Neural progenitor cell (in vitro differentiated cells): ENCODE measurements at regions not wholly inside any gene's neighbourhood (a gene's known extent, or its start where the extent isn't known, plus 50 kb on each side); places are given as distances from the start of the nearest gene placed in this dataset.

Source experiments
- DNase-seq: peaks from one replicate; pipeline ENCODE4 v3.0.0-alpha.2; 2016; ENCODE audit warnings: low spot score
- H2AFZ ChIP-seq: fragments of 200-600 bp; sonication (generic); replicated peaks from 2 replicates; pipeline ENCODE4 v1.6.1; 2016; ENCODE audit warnings: antibody characterized with exemption
- H3F3A ChIP-seq: fragments of 200-600 bp; sonication (generic); 2 replicates; pipeline ENCODE4 v1.6.1; 2016; ENCODE audit warnings: antibody characterized with exemption, low read depth
- H3K27ac ChIP-seq: fragments of 200-600 bp; sonication (generic); 2 replicates; pipeline ENCODE4 v1.5.1; 2016; ENCODE audit warnings: mild to moderate bottlenecking
- H3K27me3 ChIP-seq: fragments of 200-600 bp; sonication (generic); 2 replicates; pipeline ENCODE4 v1.6.1; 2016; ENCODE audit warnings: mild to moderate bottlenecking, moderate library complexity
- H3K36me3 ChIP-seq: fragments of 200-600 bp; sonication (generic); 2 replicates; pipeline ENCODE4 v1.5.1; 2016
- H3K4me1 ChIP-seq: fragments of 200-600 bp; sonication (generic); 2 replicates; pipeline ENCODE4 v1.6.1; 2016; ENCODE audit warnings: mixed run types
- H3K4me2 ChIP-seq: fragments of 200-600 bp; sonication (generic); 2 replicates; pipeline ENCODE4 v1.6.1; 2016
- H3K4me3 ChIP-seq: fragments of 200-600 bp; sonication (generic); 2 replicates; pipeline ENCODE4 v1.5.1; 2016
- H3K79me2 ChIP-seq: fragments of 200-600 bp; sonication (generic); 2 replicates; pipeline ENCODE4 v1.6.1; 2016; ENCODE audit warnings: low read depth
- H3K9ac ChIP-seq: fragments of 200-600 bp; sonication (generic); 2 replicates; pipeline ENCODE4 v1.6.1; 2016
- H3K9me3 ChIP-seq: fragments of 200-600 bp; sonication (generic); 2 replicates; pipeline ENCODE4 v1.5.1; 2016; ENCODE audit warnings: low read depth
- H4K20me1 ChIP-seq: fragments of 200-600 bp; sonication (generic); 2 replicates; pipeline ENCODE4 v1.6.1; 2016; ENCODE audit warnings: low read depth
- H3K27ac Mint-ChIP-seq: 3 replicates; pipeline ENCODE4 v1.8.0; 2021; ENCODE audit warnings: mixed read lengths
- H3K27me3 Mint-ChIP-seq: 2 replicates; pipeline ENCODE4 v1.8.0; 2022; ENCODE audit warnings: low read depth, mild to moderate bottlenecking, inconsistent platforms, moderate library complexity, mixed read lengths; ENCODE audit not compliant: insufficient read depth
- H3K36me3 Mint-ChIP-seq: 3 replicates; pipeline ENCODE4 v1.8.0; 2021; ENCODE audit warnings: mixed read lengths
- H3K4me1 Mint-ChIP-seq: 3 replicates; pipeline ENCODE4 v1.8.0; 2021; ENCODE audit warnings: mixed read lengths
- H3K4me3 Mint-ChIP-seq: 3 replicates; pipeline ENCODE4 v1.8.0; 2021; ENCODE audit warnings: mild to moderate bottlenecking, moderate library complexity, mixed read lengths
- H3K9me3 Mint-ChIP-seq: 3 replicates; pipeline ENCODE4 v1.8.0; 2020; ENCODE audit warnings: mixed read lengths
- CTCF ChIP-seq: fragments of 200-600 bp; sonication (generic); IDR thresholded peaks from 2 replicates; pipeline ENCODE4 v1.5.1; 2017; ENCODE audit warnings: antibody characterized with exemption, mild to moderate bottlenecking
- EZH2 ChIP-seq: fragments of 200-600 bp; sonication (generic); IDR thresholded peaks from 2 replicates; pipeline ENCODE4 v1.6.1; 2017; ENCODE audit warnings: antibody characterized with exemption, mild to moderate bottlenecking, moderate library complexity
- EZH2phosphoT487 ChIP-seq: fragments of 200-600 bp; sonication (generic); IDR thresholded peaks from 2 replicates; pipeline ENCODE4 v1.6.1; 2017; ENCODE audit warnings: antibody characterized with exemption

DNA sequence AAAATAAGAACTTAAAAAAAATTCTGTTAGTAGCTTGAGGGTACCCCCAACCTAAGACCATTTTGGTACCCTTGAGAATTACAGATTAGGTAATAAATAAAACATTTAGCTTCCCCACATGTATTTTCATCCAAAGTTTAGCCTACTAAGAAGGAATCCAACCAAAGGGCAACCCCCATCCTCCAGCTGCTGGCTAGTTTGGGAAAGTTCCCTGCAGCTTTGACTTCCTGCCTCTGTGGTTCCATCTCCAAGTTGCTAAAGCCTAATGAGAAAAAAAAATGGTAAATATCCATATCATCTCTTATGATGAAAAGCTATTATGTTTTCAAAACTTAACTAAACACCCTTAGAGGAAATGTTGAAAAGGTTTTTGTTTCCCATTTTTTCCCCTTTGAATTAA, 547.2 kb downstream of the ANKRD7 start:
- no peak overlapping the region for H3K27ac Mint-ChIP-seq
- no peak overlapping the region for H3K9ac ChIP-seq
- H3K79me2 ChIP-seq = no peaks in the 10 kb centered on the region
- H3K4me3 ChIP-seq = no peak overlapping the region
- no peaks in the 10 kb centered on the region for H3K36me3 Mint-ChIP-seq
- DNase-seq = no peak
- no peaks in the 10 kb centered on the region for H4K20me1 ChIP-seq
- H3K9me3 ChIP-seq = no peaks in the 10 kb centered on the region
- H3K27me3 ChIP-seq = no peaks in the 10 kb centered on the region
- H3K4me2 ChIP-seq = no peak overlapping the region
- H3K9me3 Mint-ChIP-seq = no peaks in the 10 kb centered on the region
- no peak for TF ChIP-seq EZH2
- no peaks in the 10 kb centered on the region for H3K36me3 ChIP-seq
- no peak overlapping the region for H2AFZ ChIP-seq
- H3K4me3 Mint-ChIP-seq = no peak overlapping the region
- H3K27ac ChIP-seq = no peak overlapping the region
- H3F3A ChIP-seq = no peaks in the 10 kb centered on the region
- H3K4me1 ChIP-seq = no peaks in the 10 kb centered on the region
- H3K4me1 Mint-ChIP-seq = peaks cover 17% of the 10 kb centered on the region
- no peaks in the 10 kb centered on the region for H3K27me3 Mint-ChIP-seq

GRCh38 chr7:118777308-118777707, 552.8 kb downstream of the ANKRD7 start:
- Mint-ChIP-seq H3K36me3 (no peaks in the 10 kb centered on the region), H3K4me3 (no peak overlapping the region), H3K4me1 (peaks cover 3% of the 10 kb centered on the region), H3K9me3 (no peaks in the 10 kb centered on the region), H3K27me3 (no peaks in the 10 kb centered on the region), H3K27ac (no peak overlapping the region)
- Histone ChIP-seq H3K4me3 (no peak overlapping the region), H3K9me3 (no peaks in the 10 kb centered on the region), H3F3A (no peaks in the 10 kb centered on the region), H3K79me2 (no peaks in the 10 kb centered on the region), H3K9ac (no peak overlapping the region), H3K27me3 (no peaks in the 10 kb centered on the region), H3K4me1 (no peaks in the 10 kb centered on the region), H2AFZ (no peak overlapping the region), H3K27ac (no peak overlapping the region), H3K36me3 (no peaks in the 10 kb centered on the region), H3K4me2 (no peak overlapping the region), H4K20me1 (no peaks in the 10 kb centered on the region)
- no peak for TF ChIP-seq CTCF
- no peak for TF ChIP-seq EZH2
- TF ChIP-seq EZH2phosphoT487 = no peak
- DNase-seq = no peak

- Histone ChIP-seq H3K4me1 (no peaks in the 10 kb centered on the region), H3K79me2 (no peaks in the 10 kb centered on the region), H4K20me1 (no peaks in the 10 kb centered on the region), H3K4me3 (no peak overlapping the region), H2AFZ (no peak overlapping the region), H3K4me2 (no peak overlapping the region), H3K27me3 (no peaks in the 10 kb centered on the region), H3K27ac (no peak overlapping the region), H3F3A (no peaks in the 10 kb centered on the region), H3K9me3 (no peaks in the 10 kb centered on the region), H3K9ac (no peak overlapping the region), H3K36me3 (no peaks in the 10 kb centered on the region)
- H3K36me3 Mint-ChIP-seq = no peaks in the 10 kb centered on the region
- no peak for TF ChIP-seq CTCF
- TF ChIP-seq EZH2 = no peak
- TF ChIP-seq EZH2phosphoT487 = no peak
- no peak overlapping the region for H3K4me3 Mint-ChIP-seq
- no peak overlapping the region for H3K27ac Mint-ChIP-seq
- peaks cover 2% of the 10 kb centered on the region for H3K27me3 Mint-ChIP-seq
- H3K9me3 Mint-ChIP-seq = no peaks in the 10 kb centered on the region
- no peak for DNase-seq
- H3K4me1 Mint-ChIP-seq = no peaks in the 10 kb centered on the region
Observed at GRCh38 chr7:118792682-118793081, 568.2 kb downstream of the ANKRD7 start.

DNA sequence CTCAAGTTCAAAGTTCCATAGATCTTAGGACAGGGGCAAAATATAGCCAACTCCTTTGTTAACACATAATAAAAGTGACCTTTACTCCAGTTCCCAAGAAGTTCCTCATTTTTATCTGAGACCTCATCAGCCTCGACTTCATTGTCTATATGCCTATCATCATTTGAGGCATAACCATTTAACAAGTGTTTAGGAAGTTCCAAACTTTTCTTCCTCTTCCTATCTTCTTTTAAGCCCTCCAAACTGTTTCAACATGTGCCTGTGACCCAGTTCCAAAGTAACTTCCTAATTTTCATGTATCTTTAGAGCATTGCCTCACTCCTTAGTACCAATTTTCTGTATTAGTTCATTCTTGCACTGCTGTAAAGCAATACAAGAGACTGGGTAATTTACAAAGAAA, 569.1 kb downstream of the ANKRD7 start:
- Histone ChIP-seq H3K4me2 (no peak overlapping the region), H3K9ac (no peak overlapping the region), H3K79me2 (no peaks in the 10 kb centered on the region), H3K27ac (no peak overlapping the region), H3K4me3 (no peak overlapping the region), H3K9me3 (no peaks in the 10 kb centered on the region), H3K36me3 (no peaks in the 10 kb centered on the region), H2AFZ (no peak overlapping the region), H4K20me1 (no peaks in the 10 kb centered on the region), H3K27me3 (no peaks in the 10 kb centered on the region), H3F3A (no peaks in the 10 kb centered on the region), H3K4me1 (no peaks in the 10 kb centered on the region)
- Mint-ChIP-seq H3K9me3 (no peaks in the 10 kb centered on the region), H3K27me3 (peaks cover 2% of the 10 kb centered on the region), H3K36me3 (no peaks in the 10 kb centered on the region), H3K4me1 (no peaks in the 10 kb centered on the region), H3K4me3 (no peak overlapping the region), H3K27ac (no peak overlapping the region)
- DNase-seq = no peak
- no peak for TF ChIP-seq EZH2
- no peak for TF ChIP-seq CTCF
- TF ChIP-seq EZH2phosphoT487 = no peak
